ENCODE measurements at regions not wholly inside any gene's neighbourhood (a gene's known extent, or its start where the extent isn't known, plus 50 kb on each side); places are given as distances from the start of the nearest gene placed in this dataset.

DNA sequence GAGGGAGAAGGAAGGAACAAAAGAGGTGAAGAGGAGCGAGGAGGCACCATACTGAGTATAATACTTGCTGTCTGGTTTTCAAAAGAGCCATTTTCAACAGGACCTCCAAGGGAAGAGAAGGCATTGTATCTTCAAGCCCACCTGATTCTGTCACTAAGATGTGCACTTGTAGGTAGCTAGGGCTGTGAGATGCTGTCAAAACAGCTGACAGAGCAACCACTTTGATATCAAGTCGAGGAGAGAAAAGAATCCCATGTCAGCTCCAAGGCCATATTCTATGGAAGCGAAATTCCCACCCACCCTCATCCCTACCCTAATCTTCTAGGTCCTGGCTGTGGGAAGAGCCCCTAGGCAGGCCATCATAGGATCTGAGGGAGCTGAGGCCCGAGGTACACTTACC lies 70.9 kb upstream of the PRDM11 start:
- TF ChIP-seq, protein P1, sequence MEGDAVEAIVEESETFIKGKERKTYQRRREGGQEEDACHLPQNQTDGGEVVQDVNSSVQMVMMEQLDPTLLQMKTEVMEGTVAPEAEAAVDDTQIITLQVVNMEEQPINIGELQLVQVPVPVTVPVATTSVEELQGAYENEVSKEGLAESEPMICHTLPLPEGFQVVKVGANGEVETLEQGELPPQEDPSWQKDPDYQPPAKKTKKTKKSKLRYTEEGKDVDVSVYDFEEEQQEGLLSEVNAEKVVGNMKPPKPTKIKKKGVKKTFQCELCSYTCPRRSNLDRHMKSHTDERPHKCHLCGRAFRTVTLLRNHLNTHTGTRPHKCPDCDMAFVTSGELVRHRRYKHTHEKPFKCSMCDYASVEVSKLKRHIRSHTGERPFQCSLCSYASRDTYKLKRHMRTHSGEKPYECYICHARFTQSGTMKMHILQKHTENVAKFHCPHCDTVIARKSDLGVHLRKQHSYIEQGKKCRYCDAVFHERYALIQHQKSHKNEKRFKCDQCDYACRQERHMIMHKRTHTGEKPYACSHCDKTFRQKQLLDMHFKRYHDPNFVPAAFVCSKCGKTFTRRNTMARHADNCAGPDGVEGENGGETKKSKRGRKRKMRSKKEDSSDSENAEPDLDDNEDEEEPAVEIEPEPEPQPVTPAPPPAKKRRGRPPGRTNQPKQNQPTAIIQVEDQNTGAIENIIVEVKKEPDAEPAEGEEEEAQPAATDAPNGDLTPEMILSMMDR (IDR thresholded peaks at IDR 0.05; ENCODE audit: insufficient read depth, low read depth, low read length, missing control alignments): no peak
- no peak for DNase-seq (ENCODE audit: low read depth)
- H3K4me3 ChIP-seq (ENCODE audit: low read depth, low read length): no peak overlapping the region

DNA sequence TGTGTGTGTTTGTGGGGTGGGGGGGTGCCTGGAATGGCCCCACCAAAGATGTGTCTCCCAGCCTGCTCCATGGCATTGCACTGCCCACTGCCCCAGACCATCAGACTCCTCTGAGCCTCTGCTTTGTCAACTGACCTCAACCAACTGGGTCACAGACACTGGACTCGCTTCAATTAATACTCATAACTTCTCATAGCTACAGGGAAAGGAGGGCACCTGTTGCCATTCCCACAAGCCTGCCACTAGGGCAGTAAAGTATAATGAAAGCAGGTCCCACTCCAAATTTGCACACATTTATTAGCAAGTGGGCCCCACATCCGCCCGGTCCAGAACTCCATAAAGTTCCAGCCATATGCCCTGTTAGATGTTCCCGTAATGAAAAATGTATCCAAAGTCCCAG lies 70.5 kb upstream of the PRDM11 start:
- TF ChIP-seq, protein P1 (IDR thresholded peaks at IDR 0.05; ENCODE audit: insufficient read depth, low read depth, low read length, missing control alignments): no peak
- no peak overlapping the region for H3K4me3 ChIP-seq (ENCODE audit: low read depth, low read length)
- DNase-seq (ENCODE audit: low read depth): no peak

DNA sequence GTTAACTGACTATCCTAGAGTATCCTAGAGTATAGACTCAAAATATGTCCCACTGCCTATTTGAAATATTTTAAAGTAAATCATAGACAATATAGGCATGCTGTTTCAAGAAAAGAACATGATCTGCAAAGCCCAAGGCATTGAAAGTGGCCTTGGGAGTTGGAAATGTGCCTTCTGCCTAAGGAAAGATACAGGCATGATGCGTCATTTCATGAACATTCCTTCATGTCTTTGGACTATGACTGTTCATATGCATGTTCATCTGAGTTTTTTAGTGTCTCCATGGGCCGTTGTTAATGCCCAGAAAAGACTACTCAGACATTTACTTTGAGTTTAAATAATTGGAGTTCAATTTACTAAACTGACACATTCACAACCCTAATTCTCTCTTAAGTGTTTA lies 69.7 kb upstream of the PRDM11 start:
- DNase-seq (ENCODE audit: low read depth): no peak
- H3K4me3 ChIP-seq (ENCODE audit: low read depth, low read length): no peak overlapping the region
- TF ChIP-seq, protein P1 (IDR thresholded peaks at IDR 0.05; ENCODE audit: insufficient read depth, low read depth, low read length, missing control alignments): no peak

DNA sequence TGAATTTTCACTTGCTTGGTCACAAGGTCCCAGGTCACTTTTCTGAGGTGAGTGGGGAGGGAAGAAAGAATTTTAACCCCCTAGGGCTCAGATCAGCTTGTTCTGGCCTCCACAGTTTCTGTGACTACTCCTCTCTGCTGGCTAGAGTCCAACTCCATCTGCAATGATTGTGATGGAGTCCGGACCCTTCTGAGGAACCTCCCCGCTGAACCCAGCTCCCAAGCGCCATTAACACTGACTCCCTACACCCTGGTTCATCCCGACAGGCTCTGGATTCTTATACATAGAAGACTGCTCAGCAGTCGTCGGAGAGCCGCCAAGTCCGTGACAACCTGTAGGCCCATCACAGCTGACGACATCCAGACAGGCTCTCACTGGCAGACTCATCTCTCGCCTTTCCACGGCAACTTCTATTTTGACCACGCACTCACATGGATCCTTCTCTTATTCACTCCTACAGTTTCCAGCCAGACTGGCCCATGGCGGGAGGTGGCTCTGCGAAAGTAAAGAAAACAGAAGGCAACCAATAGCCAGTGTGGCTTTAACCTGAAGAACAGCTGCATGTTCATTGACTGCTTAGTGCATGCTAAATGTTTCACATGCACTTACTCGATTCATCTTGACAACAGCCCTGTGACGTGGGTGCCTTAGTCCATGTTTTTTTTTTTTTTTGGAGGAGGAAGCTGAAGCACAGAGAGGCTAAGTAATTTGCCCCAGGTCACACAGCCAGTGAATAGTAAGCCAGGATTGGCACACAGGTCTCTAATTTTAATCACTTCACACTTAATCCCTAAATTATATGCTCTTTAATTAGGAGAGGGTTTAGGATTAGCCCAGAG lies 68.0 kb upstream of the PRDM11 start:
- TF ChIP-seq, protein P1 (IDR thresholded peaks at IDR 0.05; ENCODE audit: insufficient read depth, low read depth, low read length, missing control alignments): no peak
- no peak overlapping the region for H3K4me3 ChIP-seq (ENCODE audit: low read depth, low read length)
- DNase-seq (ENCODE audit: low read depth): no peak

DNA sequence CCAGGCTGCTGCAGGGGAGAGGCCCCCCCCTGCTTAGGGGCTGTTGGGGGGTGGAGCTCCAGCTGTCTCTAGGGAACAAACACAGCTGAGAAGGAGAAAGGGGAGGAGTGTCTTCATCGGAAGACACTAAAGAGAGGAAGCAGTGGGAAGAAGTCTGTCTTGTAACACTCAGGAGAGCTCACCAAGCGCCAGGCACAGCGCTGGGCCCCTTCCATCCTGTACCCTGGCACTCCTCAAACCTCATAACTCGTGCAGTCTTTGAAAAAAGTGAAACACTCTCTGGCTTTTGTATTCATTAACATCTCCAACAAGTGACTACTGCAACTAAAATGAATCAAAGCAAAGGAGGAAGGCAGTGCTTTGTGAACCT lies 67.4 kb upstream of the PRDM11 start:
- no peak for DNase-seq (ENCODE audit: low read depth)
- TF ChIP-seq, protein P1 (IDR thresholded peaks at IDR 0.05; ENCODE audit: insufficient read depth, low read depth, low read length, missing control alignments): no peak
- no peak overlapping the region for H3K4me3 ChIP-seq (ENCODE audit: low read depth, low read length)

DNA sequence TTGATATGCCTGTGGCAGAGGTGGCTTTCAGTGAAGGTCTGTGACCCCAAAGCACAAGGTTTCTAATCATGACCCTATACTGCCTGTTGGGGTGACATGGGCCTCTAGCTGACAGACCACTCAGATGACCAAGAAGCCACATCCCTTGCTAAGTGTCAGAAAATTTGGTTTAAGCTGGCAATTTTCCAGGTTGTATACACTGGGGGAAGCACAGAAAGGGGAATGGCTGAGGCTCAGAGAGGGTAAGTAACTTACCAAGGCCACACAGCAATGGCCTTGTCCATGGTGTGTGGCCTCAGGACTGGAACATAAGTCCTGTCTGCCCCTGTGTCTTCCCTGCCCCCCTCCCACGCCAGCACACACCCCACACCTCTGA lies 66.9 kb upstream of the PRDM11 start:
- TF ChIP-seq, protein P1 (IDR thresholded peaks at IDR 0.05; ENCODE audit: insufficient read depth, low read depth, low read length, missing control alignments): no peak
- no peak overlapping the region for H3K4me3 ChIP-seq (ENCODE audit: low read depth, low read length)
- DNase-seq (ENCODE audit: low read depth): no peak

All from GM12865 (cell line).